SU-DHL-6 (cell line): ENCODE measurements at regions not wholly inside any gene's neighbourhood (a gene's known extent, or its start where the extent isn't known, plus 50 kb on each side); places are given as distances from the start of the nearest gene placed in this dataset.

Source experiments
- CTCF ChIP-seq: fragments of 200-600 bp; sonication (generic); IDR thresholded peaks from one replicate; pipeline ENCODE4 v1.5.1; 2017; ENCODE audit warnings: antibody characterized with exemption, mild to moderate bottlenecking, low read length, moderate library complexity; ENCODE audit not compliant: insufficient read depth, poor library complexity, severe bottlenecking
- EZH2phosphoT487 ChIP-seq: fragments of 200-600 bp; sonication (generic), shearing (Covaris generic); conservative IDR thresholded peaks from 2 replicates; pipeline ENCODE4 v1.6.1; 2018; ENCODE audit warnings: mild to moderate bottlenecking, antibody characterized with exemption, low read length, moderate library complexity, mixed read lengths

- TF ChIP-seq CTCF = no peak
- TF ChIP-seq EZH2phosphoT487 = no peak
These were observed 50.5 kb upstream of the ZNF516 start for GRCh38 chr18:76545433-76546087.
